Heart left ventricle (tissue), 13 donors: ENCODE measurements at regions not wholly inside any gene's neighbourhood (a gene's known extent, or its start where the extent isn't known, plus 50 kb on each side); places are given as distances from the start of the nearest gene placed in this dataset.

Experiments used
- CTCF ChIP-seq, 12 donors: fragments of 200-600 bp; sonication (generic) in 4 of 12; IDR thresholded peaks; one replicate each; pipeline versions ENCODE4 v1.5.0 to v1.8.0; 2018 to 2022; ENCODE audit warnings: antibody characterized with exemption in 12 of 12, mild to moderate bottlenecking in 5 of 12
- POLR2A ChIP-seq, 2 donors: fragments of 450-650 bp; IDR thresholded peaks; one replicate each; pipeline ENCODE4 v1.6.1; 2017; ENCODE audit warnings: antibody characterized with exemption in 2 of 2, mild to moderate bottlenecking in 2 of 2, moderate library complexity in 2 of 2
- donor health status: ischemic (EF 13 %, LVEDD 7.1; RV severe dilation, severe dysfunction).
- donor health status: DM: no; HTN: yes; CAD: no.
- donor health status: DM: no; HTN: no; CAD: no.
- donor health status: ischemic (EF 25% LVEDD 6.9; RV normal size, moderate dysfunction).
- donor health status: ischemic (EF 25% LVEDD 5.7; RV mildly dilated, moderate dysfunction).
- donor health status: ischemic (EF 35%, LVEDD 5.7; RV mildly dilated, moderate dysfunction).
- donor health status: nonischemic (EF 11% LVEDD 7.7; RV severe dilation, severe dysfunction).
- donor health status: DM: yes; HTN: yes; CAD: no.
- donor health status: PGD.
- donor health status: ischemic (EF 29% LVEDD 5.4; RV normal size, mild dysfunction).
- donor health status: nonischemic (EF 23%, LVEDD 6.1; RV moderate dilation, normal function).

- TF ChIP-seq CTCF (IDR thresholded peaks at IDR 0.05) (no peak), POLR2A (IDR thresholded peaks at IDR 0.05) (no peak)
Measured at GRCh38 chr21:29232530-29233255, 66.0 kb upstream of the BACH1 start.
